Cerebellar cortex (tissue), 1 donor: ENCODE measurements at regions not wholly inside any gene's neighbourhood (a gene's known extent, or its start where the extent isn't known, plus 50 kb on each side); places are given as distances from the start of the nearest gene placed in this dataset.

Experiments
- DNase-seq: peaks from one replicate; pipeline ENCODE4 v3.0.0-alpha.2; 2015; ENCODE audit warnings: low spot score

DNA sequence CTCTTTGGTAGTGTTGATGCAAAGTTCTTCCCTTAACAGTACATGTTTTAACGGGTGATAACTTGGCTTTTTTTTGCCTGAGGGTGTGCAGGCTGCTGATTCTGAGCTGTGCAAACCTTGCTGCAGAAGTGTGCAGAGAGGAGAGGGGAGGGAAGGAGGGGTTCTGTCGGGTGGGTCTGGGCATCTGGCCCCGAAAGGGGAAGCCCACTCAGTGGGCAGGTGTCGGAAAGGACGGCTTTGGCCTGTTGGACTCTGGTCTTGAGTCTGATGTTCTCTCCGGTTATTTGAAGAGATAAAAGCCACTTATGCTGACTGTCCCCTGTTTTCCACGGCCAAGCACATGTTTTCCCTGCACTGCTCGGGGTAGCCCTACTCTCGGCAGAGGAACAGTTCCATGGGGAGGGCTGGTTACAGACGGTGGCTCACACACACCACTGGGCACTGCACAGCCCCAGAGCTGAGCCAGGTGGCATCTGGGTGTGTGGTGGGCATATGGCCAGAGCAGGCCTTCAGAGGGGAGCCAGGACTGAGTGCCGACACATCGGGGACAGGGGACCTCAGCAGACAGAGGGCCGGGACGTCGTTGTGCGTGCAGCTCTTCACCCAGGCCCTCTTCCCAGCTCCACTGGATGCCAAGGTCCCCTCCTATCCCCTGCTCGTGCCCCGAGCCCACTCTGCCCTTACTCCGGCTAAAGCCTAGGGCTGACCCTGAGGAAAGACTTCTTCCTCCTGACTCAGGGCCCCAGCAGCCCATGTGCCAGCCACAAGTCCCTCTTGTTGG, 93.2 kb downstream of the TEX29 start:
- DNase-seq = no peak

- DNase-seq = no peak
Measured at GRCh38 chr13:111414341-111414740, 93.9 kb downstream of the TEX29 start.

- DNase-seq = no peak
Measured at GRCh38 chr13:111415246-111415645, 94.8 kb downstream of the TEX29 start.

GRCh38 chr13:111415765-111416164, 95.3 kb downstream of the TEX29 start:
- no peak for DNase-seq

GRCh38 chr13:111418101-111418500, 97.7 kb downstream of the TEX29 start:
- DNase-seq = no peak

- no peak for DNase-seq
Measured at GRCh38 chr13:111420113-111420876, 99.9 kb downstream of the TEX29 start.

DNA sequence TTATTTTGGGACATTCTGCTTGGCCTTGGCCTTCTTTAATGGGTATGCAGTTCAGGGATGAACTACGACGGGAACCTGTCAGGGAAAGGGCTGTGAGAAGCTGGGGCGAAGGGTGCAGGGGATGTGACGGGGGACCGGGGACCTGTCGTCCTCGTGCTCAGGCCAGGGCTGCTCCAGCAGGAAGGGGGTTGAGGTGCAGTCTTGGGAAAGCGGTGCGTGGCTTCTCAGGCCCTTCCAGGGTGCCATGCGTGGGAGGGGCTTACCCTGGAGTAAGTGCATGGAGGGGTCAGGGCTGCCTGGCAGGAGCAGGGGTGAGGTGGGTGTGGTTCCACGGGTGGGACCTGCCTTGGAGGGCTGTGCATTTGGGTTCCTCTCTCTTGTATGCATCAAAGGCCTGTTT, 100.8 kb downstream of the TEX29 start:
- DNase-seq = no peak

GRCh38 chr13:111422348-111422747, 101.9 kb downstream of the TEX29 start:
- DNase-seq = peak; percentile 18

GRCh38 chr13:111423168-111423785, 102.8 kb downstream of the TEX29 start:
- DNase-seq = no peak

GRCh38 chr13:111424134-111424533, 103.7 kb downstream of the TEX29 start:
- DNase-seq = no peak

- DNase-seq = no peak
Measured at GRCh38 chr13:111425326-111425725, 104.9 kb downstream of the TEX29 start.

- DNase-seq = peak; percentile 46
Measured at GRCh38 chr13:111429064-111429558, 108.7 kb downstream of the TEX29 start.

DNA sequence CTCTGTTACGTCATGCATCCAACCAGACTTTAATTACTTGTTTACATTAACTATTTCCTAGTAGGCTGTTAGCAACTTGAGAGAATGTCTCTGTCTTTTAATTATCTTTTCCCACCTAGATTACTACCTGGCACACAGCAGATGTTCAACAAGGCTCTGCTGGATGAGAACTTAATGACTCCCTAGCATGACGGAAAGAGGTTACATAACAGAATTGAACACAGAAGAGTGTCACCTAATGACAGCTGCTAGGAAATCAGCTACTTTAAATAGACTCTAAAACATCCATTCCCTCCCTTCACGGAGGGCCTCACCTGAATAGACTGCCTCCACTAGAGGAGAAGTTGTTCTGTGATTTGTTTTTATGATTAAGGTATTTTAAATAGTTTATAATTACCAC, 110.8 kb downstream of the TEX29 start:
- no peak for DNase-seq

DNA sequence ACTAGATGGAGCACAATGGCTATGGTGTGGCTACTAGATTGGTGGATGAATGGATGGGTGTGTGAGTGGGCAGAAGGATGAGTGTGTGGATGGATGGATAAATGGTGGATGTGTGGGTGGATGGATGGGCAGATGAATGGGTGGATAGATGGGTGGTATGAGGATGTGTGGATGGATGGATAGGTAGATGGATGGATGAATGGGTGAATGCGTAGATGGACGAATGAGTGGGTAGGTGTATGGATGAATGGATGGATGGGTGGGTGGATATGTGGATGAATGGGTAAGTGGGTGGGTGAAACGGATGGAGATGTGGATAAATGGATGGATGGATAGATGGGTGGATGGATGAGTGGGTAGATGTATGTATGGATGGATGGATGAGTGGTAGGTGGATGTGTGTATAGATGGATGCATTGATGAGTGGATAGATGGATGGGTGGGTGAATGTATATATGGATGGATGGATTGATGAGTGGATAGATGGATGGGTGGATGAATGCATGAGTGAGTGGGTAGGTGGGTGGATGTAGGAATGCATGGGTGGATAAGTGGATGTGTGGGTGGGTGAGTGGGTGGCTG, 114.2 kb downstream of the TEX29 start:
- no peak for DNase-seq

DNA sequence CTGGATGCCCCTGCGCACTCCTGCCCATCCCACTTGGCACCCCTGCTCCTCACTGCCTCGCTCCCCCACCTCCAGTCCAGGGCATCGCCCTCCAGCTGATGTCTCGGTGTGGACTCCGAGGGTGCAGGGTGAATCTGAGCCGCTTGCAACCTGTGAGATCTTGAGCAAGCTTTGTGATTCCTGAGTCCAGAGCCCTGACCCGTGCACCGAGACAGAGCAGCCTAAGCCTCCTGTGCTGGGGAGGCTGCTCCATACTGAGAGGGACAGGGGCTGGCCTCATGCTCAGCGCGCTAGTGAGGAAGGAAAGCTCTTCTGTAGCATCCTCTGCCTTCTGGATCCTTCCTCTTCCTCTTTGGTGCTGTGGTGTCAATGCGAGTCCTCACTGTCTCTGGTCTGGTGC, 116.0 kb downstream of the TEX29 start:
- no peak for DNase-seq

GRCh38 chr13:111437417-111437816, 117.0 kb downstream of the TEX29 start:
- DNase-seq = no peak

DNA sequence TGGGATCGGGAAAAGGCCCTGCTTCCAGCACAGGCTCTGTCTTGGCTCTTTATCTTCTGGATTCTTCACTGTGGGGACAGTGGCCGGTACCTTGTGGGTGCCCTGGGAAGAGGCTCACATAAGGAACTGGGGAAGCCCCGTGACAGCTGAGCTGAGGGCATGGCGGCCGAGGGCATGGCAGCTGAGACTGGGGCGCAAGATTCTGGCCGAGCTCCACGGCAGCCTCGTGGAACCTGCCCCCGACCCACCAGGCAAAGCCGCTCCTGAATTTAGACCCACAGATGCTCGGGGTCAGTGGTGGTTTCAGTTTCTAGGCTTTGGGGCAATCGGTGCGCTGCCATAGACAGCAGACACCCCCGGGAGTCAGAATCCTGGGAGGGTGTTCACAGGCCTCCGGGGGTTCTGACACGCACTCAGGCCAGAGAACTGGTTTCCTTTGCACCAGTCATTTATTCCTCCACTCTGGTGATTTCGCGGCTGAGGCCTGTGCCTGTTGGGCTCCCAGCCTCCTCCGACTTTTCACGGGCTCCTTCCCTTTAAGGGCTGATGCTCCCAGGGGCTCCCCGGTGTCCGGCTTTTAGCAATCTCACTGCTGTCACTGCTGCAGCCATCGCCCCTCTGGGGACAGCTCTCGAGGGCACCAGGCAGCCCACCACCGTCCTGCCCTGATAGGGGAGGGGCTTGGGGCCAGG, 117.6 kb downstream of the TEX29 start:
- DNase-seq = no peak

DNA sequence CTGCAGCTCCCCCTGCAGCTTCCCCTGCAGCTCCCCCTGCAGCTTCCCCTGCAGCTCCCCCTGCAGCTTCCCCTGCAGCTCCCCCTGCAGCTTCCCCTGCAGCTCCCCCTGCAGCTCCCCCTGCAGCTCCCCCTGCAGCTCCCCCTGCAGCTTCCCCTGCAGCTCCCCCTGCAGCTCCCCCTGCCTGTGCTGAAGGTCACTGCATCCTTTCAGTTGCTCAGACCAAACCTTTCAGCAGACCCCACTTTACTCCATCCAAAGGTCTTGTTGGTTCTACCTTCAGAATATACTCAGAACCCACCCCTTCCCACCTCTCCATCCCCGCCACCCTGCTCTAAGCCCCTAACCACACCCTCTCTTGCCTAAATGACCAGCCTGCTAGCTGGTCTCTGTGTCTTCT, 120.0 kb downstream of the TEX29 start:
- peak; percentile 1 for DNase-seq

GRCh38 chr13:111443981-111444380, 123.5 kb downstream of the TEX29 start:
- DNase-seq = no peak

- DNase-seq = no peak
Measured at GRCh38 chr13:111448504-111448903, 128.1 kb downstream of the TEX29 start.

DNA sequence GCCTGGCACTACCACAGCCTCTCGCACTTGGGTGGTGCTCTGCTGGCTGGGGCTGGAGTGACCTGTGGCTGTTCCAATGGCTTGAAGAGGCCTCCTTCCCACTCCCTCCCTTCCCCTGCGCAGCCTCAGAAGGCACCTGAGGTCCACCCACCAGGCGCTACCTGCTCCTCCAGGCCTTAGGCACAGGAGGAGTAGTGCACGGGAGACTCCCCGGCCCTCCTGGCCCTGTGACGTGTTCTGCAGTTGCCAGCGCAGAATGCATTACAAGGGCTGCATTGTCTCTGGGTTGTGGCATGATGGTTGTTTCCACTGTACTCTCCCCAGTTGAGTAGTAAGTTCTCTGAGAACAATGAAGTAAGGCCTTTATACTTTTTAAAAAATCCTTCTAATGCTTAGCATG, 128.6 kb downstream of the TEX29 start:
- no peak for DNase-seq

GRCh38 chr13:111451402-111451801, 131.0 kb downstream of the TEX29 start:
- DNase-seq = no peak
